ENCODE measurements at regions not wholly inside any gene's neighbourhood (a gene's known extent, or its start where the extent isn't known, plus 50 kb on each side); places are given as distances from the start of the nearest gene placed in this dataset.

GRCh38 chr3:18919158-18919557, 229.2 kb upstream of the KCNH8 start (continued):
- TF ChIP-seq HNF4A (conservative IDR thresholded peaks at IDR 0.05) (no peak), RAD21 (IDR thresholded peaks at IDR 0.05) (no peak), FOXA1 (IDR thresholded peaks at IDR 0.05) (no peak), FOXA2 (IDR thresholded peaks at IDR 0.05) (no peak), RXRA (IDR thresholded peaks at IDR 0.05) (no peak), NR2F2 (IDR thresholded peaks at IDR 0.05) (no peak), GABPA (IDR thresholded peaks at IDR 0.05 in 1 of 2, conservative IDR thresholded peaks at IDR 0.05 in 1 of 2) (no peak)
- TF ChIP-seq, protein P1, sequence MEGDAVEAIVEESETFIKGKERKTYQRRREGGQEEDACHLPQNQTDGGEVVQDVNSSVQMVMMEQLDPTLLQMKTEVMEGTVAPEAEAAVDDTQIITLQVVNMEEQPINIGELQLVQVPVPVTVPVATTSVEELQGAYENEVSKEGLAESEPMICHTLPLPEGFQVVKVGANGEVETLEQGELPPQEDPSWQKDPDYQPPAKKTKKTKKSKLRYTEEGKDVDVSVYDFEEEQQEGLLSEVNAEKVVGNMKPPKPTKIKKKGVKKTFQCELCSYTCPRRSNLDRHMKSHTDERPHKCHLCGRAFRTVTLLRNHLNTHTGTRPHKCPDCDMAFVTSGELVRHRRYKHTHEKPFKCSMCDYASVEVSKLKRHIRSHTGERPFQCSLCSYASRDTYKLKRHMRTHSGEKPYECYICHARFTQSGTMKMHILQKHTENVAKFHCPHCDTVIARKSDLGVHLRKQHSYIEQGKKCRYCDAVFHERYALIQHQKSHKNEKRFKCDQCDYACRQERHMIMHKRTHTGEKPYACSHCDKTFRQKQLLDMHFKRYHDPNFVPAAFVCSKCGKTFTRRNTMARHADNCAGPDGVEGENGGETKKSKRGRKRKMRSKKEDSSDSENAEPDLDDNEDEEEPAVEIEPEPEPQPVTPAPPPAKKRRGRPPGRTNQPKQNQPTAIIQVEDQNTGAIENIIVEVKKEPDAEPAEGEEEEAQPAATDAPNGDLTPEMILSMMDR (IDR thresholded peaks at IDR 0.05; ENCODE audit: low read depth, low read length, missing input control), result no peak

DNA sequence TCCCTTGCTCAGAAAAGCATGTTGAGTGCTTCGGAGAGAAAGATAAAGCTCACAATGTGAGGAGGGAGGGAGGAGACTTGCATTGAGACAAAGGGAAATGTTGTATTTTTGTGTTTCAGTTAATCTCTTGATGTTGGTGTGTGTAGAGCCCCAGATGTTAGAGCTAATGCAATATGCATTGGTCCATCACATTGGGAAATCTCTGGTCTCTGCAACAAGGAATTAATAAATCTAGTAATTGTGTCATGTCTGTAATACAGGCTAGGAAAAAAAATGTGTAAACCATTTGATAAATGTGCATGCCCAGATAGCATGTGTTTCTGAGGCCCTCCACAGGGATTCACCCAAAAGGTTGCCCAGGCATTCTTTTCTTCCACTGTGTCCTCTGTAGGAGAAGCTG, 230.4 kb upstream of the KCNH8 start:
- no peak for DNase-seq (ENCODE audit: low spot score)
- H3K9me3 ChIP-seq (ENCODE audit: control insufficient read depth in 4 of 4, low read length in 3 of 4), result no peaks in the 10 kb centered on the region
- no peak overlapping the region for H3K9ac ChIP-seq (ENCODE audit: low read depth in 1 of 2, low read length in 2 of 2)
- no peaks in the 10 kb centered on the region for H3K4me1 ChIP-seq (ENCODE audit: control insufficient read depth in 4 of 4, insufficient read depth in 4 of 4, low read length in 3 of 4)
- TF ChIP-seq EGR1 (IDR thresholded peaks at IDR 0.05; ENCODE audit: low read depth in 2 of 2), result no peak
- TF ChIP-seq JUND (IDR thresholded peaks at IDR 0.05), result no peak
- TF ChIP-seq, protein P2, sequence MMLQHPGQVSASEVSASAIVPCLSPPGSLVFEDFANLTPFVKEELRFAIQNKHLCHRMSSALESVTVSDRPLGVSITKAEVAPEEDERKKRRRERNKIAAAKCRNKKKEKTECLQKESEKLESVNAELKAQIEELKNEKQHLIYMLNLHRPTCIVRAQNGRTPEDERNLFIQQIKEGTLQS (IDR thresholded peaks at IDR 0.05), result no peak
- no peak for TF ChIP-seq RAD21 (IDR thresholded peaks at IDR 0.05)
- TF ChIP-seq HNF4G (IDR thresholded peaks at IDR 0.05), result no peak
- no peak for TF ChIP-seq REST (IDR thresholded peaks at IDR 0.05)
- TF ChIP-seq FOXA1 (IDR thresholded peaks at IDR 0.05), result no peak
- no peak for TF ChIP-seq TAF1 (conservative IDR thresholded peaks at IDR 0.05)
- TF ChIP-seq ZBTB33 (IDR thresholded peaks at IDR 0.05), result no peak
- no peak for TF ChIP-seq FOXA2 (IDR thresholded peaks at IDR 0.05)
- no peak overlapping the region for H3K4me3 ChIP-seq (ENCODE audit: low read depth in 1 of 3, low read length in 3 of 3)
- WGBS, result 64% methylated on average over 1 of the region's 1 CpG
- H3K36me3 ChIP-seq (ENCODE audit: control insufficient read depth in 4 of 4, insufficient read depth in 3 of 4, low read depth in 1 of 4, low read length in 3 of 4), result no peaks in the 10 kb centered on the region
- peaks cover 0 to 2% (median 0%) of the 10 kb centered on the region in 4 donors for H3K27me3 ChIP-seq (ENCODE audit: control insufficient read depth in 4 of 4, insufficient read depth in 4 of 4, low read length in 3 of 4)
- H3K27ac ChIP-seq (ENCODE audit: low read depth in 1 of 2, low read length in 2 of 2), result no peak overlapping the region

Measured in liver (tissue), 8 donors.